GM18505 (cell line): ENCODE measurements at regions not wholly inside any gene's neighbourhood (a gene's known extent, or its start where the extent isn't known, plus 50 kb on each side); places are given as distances from the start of the nearest gene placed in this dataset.
A peak's percentile ranks its signal among the peaks of the same experiment; 100 is the strongest.

Experiments used
- ATAC-seq: cut with Tn5 transposase; IDR thresholded peaks from one replicate; pipeline ENCODE4 v1.9.1; 2021; ENCODE audit not compliant: unreplicated experiment
- POLR2A ChIP-seq: IDR thresholded peaks from 4 replicates; pipeline ENCODE4 v1.6.1; 2011; ENCODE audit warnings: borderline replicate concordance; ENCODE audit not compliant: insufficient read depth, insufficient read length; ENCODE audit errors: extremely low read depth

GRCh38 chr4:155119006-155119405, 89.4 kb upstream of the NPY2R start:
- TF ChIP-seq POLR2A, result no peak
- ATAC-seq, result no peak

- no peak for TF ChIP-seq POLR2A
Measured at GRCh38 chr4:155120536-155120935, 87.9 kb upstream of the NPY2R start.

GRCh38 chr4:155122382-155122781, 86.1 kb upstream of the NPY2R start:
- no peak for ATAC-seq
- no peak for TF ChIP-seq POLR2A

More at GRCh38 chr4:155120536-155120935, 87.9 kb upstream of the NPY2R start:
- ATAC-seq, result no peak

GRCh38 chr4:155134136-155134535, 74.3 kb upstream of the NPY2R start:
- no peak for ATAC-seq
- TF ChIP-seq POLR2A, result no peak

GRCh38 chr4:155140889-155141288, 67.5 kb upstream of the NPY2R start:
- ATAC-seq, result no peak

GRCh38 chr4:155143512-155143911, 64.9 kb upstream of the NPY2R start:
- peak; percentile 77 for ATAC-seq
- TF ChIP-seq POLR2A, result no peak

More at GRCh38 chr4:155140889-155141288, 67.5 kb upstream of the NPY2R start:
- TF ChIP-seq POLR2A, result no peak
